ENCODE measurements at regions not wholly inside any gene's neighbourhood (a gene's known extent, or its start where the extent isn't known, plus 50 kb on each side); places are given as distances from the start of the nearest gene placed in this dataset.

- Histone ChIP-seq H3K36me3 (no peaks in the 10 kb centered on the region), H3K27me3 (no peaks in the 10 kb centered on the region)
These were observed 70.9 kb upstream of the ETS2 start for GRCh38 chr21:38734646-38735365.

DNA sequence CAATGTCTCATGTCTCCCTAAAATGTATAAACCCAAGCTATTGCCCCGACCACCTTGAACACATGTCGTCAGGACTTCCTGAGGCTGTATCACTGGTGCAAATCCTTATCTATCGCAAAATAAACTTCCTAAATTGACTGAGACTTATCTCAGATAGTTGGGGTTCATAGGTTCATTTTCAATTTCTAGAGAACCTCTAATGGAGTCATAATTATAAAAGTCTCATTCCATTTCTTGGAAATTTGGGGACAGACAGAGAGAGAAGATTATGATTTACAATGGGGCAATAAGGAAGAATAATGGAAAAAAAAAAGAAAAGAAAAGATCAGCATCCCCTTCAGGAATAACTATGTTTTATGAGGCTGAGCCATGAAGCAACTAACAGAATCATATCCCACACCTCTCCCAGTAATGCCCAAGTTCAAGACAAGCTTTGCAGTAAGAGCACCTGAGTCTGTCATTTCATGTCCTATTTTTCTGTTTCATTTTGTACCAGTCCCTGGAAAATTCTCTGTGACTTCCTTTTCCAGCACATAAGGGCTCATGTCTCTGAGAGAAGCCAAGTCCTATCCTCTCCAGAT, 70.0 kb upstream of the ETS2 start:
- TF ChIP-seq POLR2A (IDR thresholded peaks at IDR 0.05): no peak
- TF ChIP-seq CTCF (IDR thresholded peaks at IDR 0.05): no peak
- WGBS, 4 donors: 84 to 91% (median 89%) methylated on average over 3 of the region's 3 CpGs
- ATAC-seq (no peak), DNase-seq (no peak)
- no peak overlapping the region for H3K4me3 ChIP-seq
- intact Hi-C loops (cut with DNase I): loop anchor here in 9 of 10 donors (2.0 to 10.0 kb wide), 7 partner anchors 69 to 401 kb away; partner anchors contain the start of gene ETS2 (in 3 of the 9)
- no peaks in the 10 kb centered on the region for H3K27me3 ChIP-seq
- no peaks in the 10 kb centered on the region for H3K36me3 ChIP-seq
- H3K27ac ChIP-seq: no peak overlapping the region
- H3K9me3 ChIP-seq: no peaks in the 10 kb centered on the region
- peaks cover 0 to 32% (median 8%) of the 10 kb centered on the region in 12 donors for H3K4me1 ChIP-seq

More at GRCh38 chr21:38734646-38735365, 70.9 kb upstream of the ETS2 start:
- 68 to 75% (median 70%) methylated on average over 8 of the region's 8 CpGs for WGBS, 4 donors
- H3K9me3 ChIP-seq: no peaks in the 10 kb centered on the region
- H3K4me1 ChIP-seq: peaks cover 0 to 27% (median 8%) of the 10 kb centered on the region in 12 donors
- peak overlapping the region in 11 of 12 donors; percentile 19 to 85 (median 65) for H3K27ac ChIP-seq
- peak overlapping the region in 8 of 12 donors; percentile 9 to 50 (median 39) for H3K4me3 ChIP-seq
- TF ChIP-seq CTCF (IDR thresholded peaks at IDR 0.05): no peak
- no peak for TF ChIP-seq POLR2A (IDR thresholded peaks at IDR 0.05)
- ATAC-seq (no peak), DNase-seq (no peak)
- intact Hi-C loops (cut with DNase I): loop anchor here (1.0 to 10.0 kb wide), 19 partner anchors 62 to 403 kb away; partner anchors contain the start of gene ETS2 (in 6 of the 10)

DNA sequence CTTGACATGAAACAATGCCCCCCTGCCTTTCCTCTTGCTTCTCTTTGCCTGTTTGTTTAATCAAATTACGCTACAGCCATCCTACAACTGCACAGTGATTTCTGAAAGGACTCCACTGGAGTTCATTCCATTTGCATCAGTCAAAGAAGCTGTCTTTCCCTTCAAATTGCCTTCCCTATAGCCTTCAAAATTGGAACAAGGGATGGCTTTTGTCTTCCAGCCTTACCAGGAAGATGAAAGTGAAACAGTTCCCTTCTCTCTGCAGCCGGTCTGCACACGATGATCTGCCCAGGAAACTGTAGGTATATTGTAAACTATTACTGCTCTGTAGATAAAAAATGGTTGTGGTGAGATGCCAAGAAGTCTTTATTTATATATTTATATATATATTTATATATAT, 65.6 kb upstream of the ETS2 start:
- H3K4me3 ChIP-seq: no peak overlapping the region
- DNase-seq (no peak), ATAC-seq (no peak)
- peaks cover 0 to 31% (median 0%) of the 10 kb centered on the region in 12 donors for H3K4me1 ChIP-seq
- no peaks in the 10 kb centered on the region for H3K27me3 ChIP-seq
- TF ChIP-seq POLR2A (IDR thresholded peaks at IDR 0.05) (no peak), CTCF (IDR thresholded peaks at IDR 0.05) (no peak)
- WGBS, 4 donors: 63 to 76% (median 65%) methylated on average over 3 of the region's 3 CpGs
- intact Hi-C loops (cut with DNase I): loop anchor here in 4 of 10 donors (5.0 to 10.0 kb wide), 4 partner anchors 62 to 265 kb away; no protein-coding TSS in a partner anchor
- H3K27ac ChIP-seq: peak overlapping the region in 1 of 12 donors; percentile 23
- no peaks in the 10 kb centered on the region for H3K36me3 ChIP-seq
- H3K9me3 ChIP-seq: no peaks in the 10 kb centered on the region
